GM12878 (cell line): ENCODE measurements at regions not wholly inside any gene's neighbourhood (a gene's known extent, or its start where the extent isn't known, plus 50 kb on each side); places are given as distances from the start of the nearest gene placed in this dataset.

ENCODE experiments used
- ATAC-seq: fragments of 200-7000 bp; cut with Tn5 transposase; 3 replicates; pipeline ENCODE4 v1.9.1; 2020; ENCODE audit warnings: mild to moderate bottlenecking, moderate library complexity
- BruUV-seq: library from RNA; stranded (reverse); fragments of 400-500 nt; replicated peaks from 2 replicates; lab custom pipeline; 2021; lab: Mats Ljungman, UMichigan
- CTCF ChIA-PET: fragments of 300-600 bp; sonication (Branson Sonifier 250); formaldehyde crosslinking; extraction: SDS; loops from one replicate; lab custom pipeline; 2021; ENCODE audit warnings: inconsistent platforms; lab: Yijun Ruan, JAX
- POLR2A ChIA-PET: fragments of 350-600 bp; formaldehyde crosslinking; extraction: SDS; loops from one replicate; lab custom pipeline; 2021; ENCODE audit warnings: inconsistent platforms; lab: Charles Lee
- RAD21 ChIA-PET: fragments of 300-600 bp; sonication (Branson Sonifier 250); formaldehyde crosslinking; loops from one replicate; lab custom pipeline; 2023; ENCODE audit warnings: antibody characterized with exemption; ENCODE audit not compliant: unreplicated experiment; lab: Charles Lee
- SMC1A ChIA-PET: fragments of 300-600 bp; sonication (Branson Sonifier 250); formaldehyde crosslinking; loops from one replicate; lab custom pipeline; 2023; ENCODE audit not compliant: unreplicated experiment, uncharacterized antibody; lab: Charles Lee
- DNase-seq: peaks from one replicate; pipeline ENCODE4 v3.0.0-alpha.2; 2011; ENCODE audit warnings: low read depth, low spot score
- FAIRE-seq: peaks from 3 replicates; lab custom pipeline; 2011; peaks lifted over from hg19 to GRCh38; lab: Jason Lieb, UNC
- H2AFZ ChIP-seq: 2 replicates; pipeline ENCODE4 v1.6.0; 2011; ENCODE audit warnings: low read depth, low read length, control low read depth; ENCODE audit not compliant: control insufficient read depth
- H3K27ac ChIP-seq: 2 replicates; pipeline ENCODE4 v1.5.1; 2011; ENCODE audit warnings: control low read depth; ENCODE audit not compliant: control insufficient read depth, insufficient read depth
- H3K27me3 ChIP-seq, 2 experiments: replicated peaks in 1 of 2; 2 replicates each; pipeline versions ENCODE4 v1.6.0 to v1.6.1; 2011; ENCODE audit warnings: low read length in 1 of 2; ENCODE audit not compliant: control insufficient read depth in 2 of 2, insufficient read depth in 2 of 2
- H3K36me3 ChIP-seq, 2 experiments: 2 replicates each; pipeline ENCODE4 v1.5.1; 2011; ENCODE audit warnings: low read length in 1 of 2; ENCODE audit not compliant: control insufficient read depth in 2 of 2, insufficient read depth in 2 of 2
- H3K4me1 ChIP-seq: 2 replicates; pipeline ENCODE4 v1.6.1; 2011; ENCODE audit warnings: mild to moderate bottlenecking, low read length, moderate library complexity, mixed read lengths; ENCODE audit not compliant: control insufficient read depth, insufficient read depth
- H3K4me2 ChIP-seq: 2 replicates; pipeline ENCODE4 v1.6.0; 2011; ENCODE audit warnings: control low read depth; ENCODE audit not compliant: control insufficient read depth, insufficient read depth
- H3K4me3 ChIP-seq: fragments of 200-600 bp; sonication (generic); 2 replicates; pipeline ENCODE4 v1.5.1; 2016
- H3K79me2 ChIP-seq: 2 replicates; pipeline ENCODE4 v1.6.0; 2011; ENCODE audit warnings: low read length; ENCODE audit not compliant: control insufficient read depth, insufficient read depth
- H3K9ac ChIP-seq: 2 replicates; pipeline ENCODE4 v1.8.0; 2011; ENCODE audit warnings: low read length, control low read depth, mixed read lengths; ENCODE audit not compliant: control insufficient read depth, insufficient read depth
- H3K9me3 ChIP-seq: replicated peaks from 3 replicates; pipeline ENCODE4 v1.5.1; 2011; ENCODE audit warnings: mild to moderate bottlenecking, low read length; ENCODE audit not compliant: control insufficient read depth, insufficient read depth
- H4K20me1 ChIP-seq: 2 replicates; pipeline ENCODE4 v1.6.0; 2011; ENCODE audit not compliant: control insufficient read depth, insufficient read depth
- BMI1 ChIP-seq: fragments of 450-650 bp; IDR thresholded peaks from 2 replicates; pipeline ENCODE4 v1.6.1; 2016; ENCODE audit warnings: mild to moderate bottlenecking, moderate library complexity, borderline replicate concordance
- EP300 ChIP-seq, 2 experiments: fragments of 150-350 bp in 1 of 2; IDR thresholded peaks; 2 replicates each; pipeline ENCODE4 v1.6.1; 2011 to 2012; ENCODE audit warnings: low read depth in 2 of 2, low read length in 2 of 2, borderline replicate concordance in 1 of 2, improper control_type of control experiment in 1 of 2, inconsistent platforms in 1 of 2; ENCODE audit not compliant: control insufficient read depth in 1 of 2
- EZH2 ChIP-seq: IDR thresholded peaks from 2 replicates; pipeline ENCODE4 v1.6.1; 2012; ENCODE audit warnings: low read depth, mild to moderate bottlenecking, control low read depth, inconsistent platforms, low read length, borderline replicate concordance; ENCODE audit not compliant: control insufficient read depth
- PAX5 ChIP-seq: IDR thresholded peaks from 2 replicates; pipeline ENCODE4 v1.6.1; 2011; ENCODE audit warnings: low read depth, low read length, borderline replicate concordance
- ZNF24 ChIP-seq: fragments of 450-650 bp; IDR thresholded peaks from 2 replicates; pipeline ENCODE4 v1.6.1; 2017; ENCODE audit warnings: antibody characterized with exemption, mild to moderate bottlenecking
- WGBS: methylation state at CpG from one replicate; pipeline ENCODE4 v1.1.6; 2016; ENCODE audit warnings: low lambda C conversion rate; ENCODE audit not compliant: insufficient replicate concordance, insufficient coverage; ENCODE audit errors: missing lambda C conversion rate; 5-methylcytosine and 5-hydroxymethylcytosine counted together
- in situ Hi-C: fragments of 300-500 bp; cut with MboI; formaldehyde crosslinking; loops from 9 replicates; pipeline ENCODE4 v1.14.3; 2018; ENCODE audit warnings: mixed read lengths
- intact Hi-C: fragments of 100-400 bp; cut with micrococcal nuclease; formaldehyde crosslinking; loops from one replicate; pipeline ENCODE4 v1.14.2; 2022; ENCODE audit not compliant: unreplicated experiment
- TF ChIP-seq, protein P1 (sequence below): IDR thresholded peaks from 2 replicates; pipeline ENCODE4 v1.6.1; 2011; ENCODE audit warnings: borderline replicate concordance, low read depth, mild to moderate bottlenecking, moderate library complexity, low read length; ENCODE audit not compliant: insufficient read depth, poor library complexity, severe bottlenecking
- TF ChIP-seq, protein P2 (sequence below): IDR thresholded peaks from 2 replicates; pipeline ENCODE4 v1.6.1; 2012; ENCODE audit warnings: low read depth, low read length, improper control_type of control experiment
- TF ChIP-seq, protein P3 (sequence below): IDR thresholded peaks from 2 replicates; pipeline ENCODE4 v1.6.1; 2012; ENCODE audit warnings: low read depth, low read length, improper control_type of control experiment

DNA sequence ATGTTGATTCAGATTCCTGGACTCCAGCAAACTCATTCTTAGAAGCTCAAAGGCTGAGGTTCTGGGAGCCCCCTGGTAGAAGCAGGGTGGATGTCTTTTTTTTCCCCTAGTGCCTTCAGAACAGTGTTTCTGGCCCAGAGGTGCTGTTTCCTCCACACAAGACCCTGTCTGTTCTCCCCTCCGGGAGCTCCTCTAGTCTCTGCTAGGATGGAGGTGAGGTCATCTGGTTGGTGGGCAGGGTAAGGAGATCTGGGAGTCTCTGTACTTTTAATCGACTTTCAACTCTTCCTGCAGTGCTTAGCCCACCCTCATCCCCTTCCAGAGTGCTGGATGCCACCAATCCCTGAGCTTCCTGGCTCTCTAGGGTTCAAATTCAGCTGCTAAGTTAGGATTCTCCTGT is 192.0 kb downstream of the SH3BP4 start:
- WGBS: 0% methylated on average over 2 of the region's 2 CpGs

More for the DNA sequence above, 192.0 kb downstream of the SH3BP4 start:
- Histone ChIP-seq H4K20me1 (no peaks in the 10 kb centered on the region), H3K4me3 (no peak overlapping the region), H3K9me3 (no peaks in the 10 kb centered on the region), H3K9ac (no peak overlapping the region), H3K4me2 (no peak overlapping the region), H3K79me2 (no peaks in the 10 kb centered on the region), H2AFZ (no peak overlapping the region), H3K27me3 (no peaks in the 10 kb centered on the region), H3K27ac (no peak overlapping the region), H3K36me3 (no peaks in the 10 kb centered on the region), H3K4me1 (no peaks in the 10 kb centered on the region)
- CTCF ChIA-PET: interaction anchor here (0.6 kb wide), 1 partner anchor 696 kb away, joined by 3 read pairs; no protein-coding TSS in a partner anchor
- RAD21 ChIA-PET: no interaction called here
- no TSS peak for BruUV-seq
- POLR2A ChIA-PET: no interaction called here
- in situ Hi-C loops: no loop called here
- SMC1A ChIA-PET: no interaction called here
- intact Hi-C loops: no loop called here
- ATAC-seq: no peak
- TF ChIP-seq ZNF24: no peak
- TF ChIP-seq, protein P1, sequence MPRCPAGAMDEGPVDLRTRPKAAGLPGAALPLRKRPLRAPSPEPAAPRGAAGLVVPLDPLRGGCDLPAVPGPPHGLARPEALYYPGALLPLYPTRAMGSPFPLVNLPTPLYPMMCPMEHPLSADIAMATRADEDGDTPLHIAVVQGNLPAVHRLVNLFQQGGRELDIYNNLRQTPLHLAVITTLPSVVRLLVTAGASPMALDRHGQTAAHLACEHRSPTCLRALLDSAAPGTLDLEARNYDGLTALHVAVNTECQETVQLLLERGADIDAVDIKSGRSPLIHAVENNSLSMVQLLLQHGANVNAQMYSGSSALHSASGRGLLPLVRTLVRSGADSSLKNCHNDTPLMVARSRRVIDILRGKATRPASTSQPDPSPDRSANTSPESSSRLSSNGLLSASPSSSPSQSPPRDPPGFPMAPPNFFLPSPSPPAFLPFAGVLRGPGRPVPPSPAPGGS: no peak
- TF ChIP-seq, protein P2, sequence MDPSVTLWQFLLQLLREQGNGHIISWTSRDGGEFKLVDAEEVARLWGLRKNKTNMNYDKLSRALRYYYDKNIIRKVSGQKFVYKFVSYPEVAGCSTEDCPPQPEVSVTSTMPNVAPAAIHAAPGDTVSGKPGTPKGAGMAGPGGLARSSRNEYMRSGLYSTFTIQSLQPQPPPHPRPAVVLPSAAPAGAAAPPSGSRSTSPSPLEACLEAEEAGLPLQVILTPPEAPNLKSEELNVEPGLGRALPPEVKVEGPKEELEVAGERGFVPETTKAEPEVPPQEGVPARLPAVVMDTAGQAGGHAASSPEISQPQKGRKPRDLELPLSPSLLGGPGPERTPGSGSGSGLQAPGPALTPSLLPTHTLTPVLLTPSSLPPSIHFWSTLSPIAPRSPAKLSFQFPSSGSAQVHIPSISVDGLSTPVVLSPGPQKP: no peak
- TF ChIP-seq BMI1: no peak
- TF ChIP-seq PAX5: no peak
- TF ChIP-seq, protein P3, sequence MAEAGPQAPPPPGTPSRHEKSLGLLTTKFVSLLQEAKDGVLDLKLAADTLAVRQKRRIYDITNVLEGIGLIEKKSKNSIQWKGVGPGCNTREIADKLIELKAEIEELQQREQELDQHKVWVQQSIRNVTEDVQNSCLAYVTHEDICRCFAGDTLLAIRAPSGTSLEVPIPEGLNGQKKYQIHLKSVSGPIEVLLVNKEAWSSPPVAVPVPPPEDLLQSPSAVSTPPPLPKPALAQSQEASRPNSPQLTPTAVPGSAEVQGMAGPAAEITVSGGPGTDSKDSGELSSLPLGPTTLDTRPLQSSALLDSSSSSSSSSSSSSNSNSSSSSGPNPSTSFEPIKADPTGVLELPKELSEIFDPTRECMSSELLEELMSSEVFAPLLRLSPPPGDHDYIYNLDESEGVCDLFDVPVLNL: no peak
- TF ChIP-seq EZH2: no peak
- no peak for TF ChIP-seq EP300 (IDR thresholded peaks at IDR 0.05; ENCODE audit: borderline replicate concordance in 1 of 2, control insufficient read depth in 1 of 2, low read depth in 2 of 2, low read length in 2 of 2)
- TF ChIP-seq, all 136 proteins: peak for 0
- DNase-seq (no peak), FAIRE-seq (no peak)
